ENCODE measurements at regions not wholly inside any gene's neighbourhood (a gene's known extent, or its start where the extent isn't known, plus 50 kb on each side); places are given as distances from the start of the nearest gene placed in this dataset.

DNA sequence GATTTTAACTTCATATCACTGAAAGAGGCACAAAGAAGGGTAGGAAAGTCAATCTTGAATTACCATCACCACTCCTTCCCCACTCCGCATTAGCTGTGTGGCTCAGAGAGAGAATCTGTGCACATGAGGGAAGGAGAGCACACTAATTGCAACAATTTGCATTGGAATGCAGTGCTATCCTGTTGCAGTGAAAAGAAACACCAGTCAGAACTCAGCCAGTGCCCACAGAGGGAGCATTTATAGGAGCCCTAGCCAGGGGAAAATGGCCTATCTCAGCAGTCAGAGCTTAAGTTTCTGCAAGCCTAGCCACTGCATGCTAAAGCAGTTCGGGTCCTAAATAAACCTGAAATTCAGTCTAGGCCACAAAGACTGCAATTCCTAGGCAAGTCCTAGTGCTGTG, 159.4 kb upstream of the AR start:
- H3K9me3 ChIP-seq, result peaks cover 0 to 21% of the 10 kb centered on the region in 2 donors
- TF ChIP-seq POLR2A (IDR thresholded peaks at IDR 0.05) (no peak), POLR2AphosphoS5 (IDR thresholded peaks at IDR 0.05) (no peak)
- TF ChIP-seq, protein P1, sequence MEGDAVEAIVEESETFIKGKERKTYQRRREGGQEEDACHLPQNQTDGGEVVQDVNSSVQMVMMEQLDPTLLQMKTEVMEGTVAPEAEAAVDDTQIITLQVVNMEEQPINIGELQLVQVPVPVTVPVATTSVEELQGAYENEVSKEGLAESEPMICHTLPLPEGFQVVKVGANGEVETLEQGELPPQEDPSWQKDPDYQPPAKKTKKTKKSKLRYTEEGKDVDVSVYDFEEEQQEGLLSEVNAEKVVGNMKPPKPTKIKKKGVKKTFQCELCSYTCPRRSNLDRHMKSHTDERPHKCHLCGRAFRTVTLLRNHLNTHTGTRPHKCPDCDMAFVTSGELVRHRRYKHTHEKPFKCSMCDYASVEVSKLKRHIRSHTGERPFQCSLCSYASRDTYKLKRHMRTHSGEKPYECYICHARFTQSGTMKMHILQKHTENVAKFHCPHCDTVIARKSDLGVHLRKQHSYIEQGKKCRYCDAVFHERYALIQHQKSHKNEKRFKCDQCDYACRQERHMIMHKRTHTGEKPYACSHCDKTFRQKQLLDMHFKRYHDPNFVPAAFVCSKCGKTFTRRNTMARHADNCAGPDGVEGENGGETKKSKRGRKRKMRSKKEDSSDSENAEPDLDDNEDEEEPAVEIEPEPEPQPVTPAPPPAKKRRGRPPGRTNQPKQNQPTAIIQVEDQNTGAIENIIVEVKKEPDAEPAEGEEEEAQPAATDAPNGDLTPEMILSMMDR (IDR thresholded peaks at IDR 0.05), result no peak
- H3K4me3 ChIP-seq, result no peak overlapping the region
- intact Hi-C loops (cut with DNase I; ENCODE audit: low total_unique reads), result no loop called here
- no peak overlapping the region for H3K27ac ChIP-seq
- H3K36me3 ChIP-seq, result no peaks in the 10 kb centered on the region
- no peaks in the 10 kb centered on the region for H3K27me3 ChIP-seq
- no peak for DNase-seq (ENCODE audit: low spot score in 2 of 2)
- H3K4me1 ChIP-seq, result no peaks in the 10 kb centered on the region

DNA sequence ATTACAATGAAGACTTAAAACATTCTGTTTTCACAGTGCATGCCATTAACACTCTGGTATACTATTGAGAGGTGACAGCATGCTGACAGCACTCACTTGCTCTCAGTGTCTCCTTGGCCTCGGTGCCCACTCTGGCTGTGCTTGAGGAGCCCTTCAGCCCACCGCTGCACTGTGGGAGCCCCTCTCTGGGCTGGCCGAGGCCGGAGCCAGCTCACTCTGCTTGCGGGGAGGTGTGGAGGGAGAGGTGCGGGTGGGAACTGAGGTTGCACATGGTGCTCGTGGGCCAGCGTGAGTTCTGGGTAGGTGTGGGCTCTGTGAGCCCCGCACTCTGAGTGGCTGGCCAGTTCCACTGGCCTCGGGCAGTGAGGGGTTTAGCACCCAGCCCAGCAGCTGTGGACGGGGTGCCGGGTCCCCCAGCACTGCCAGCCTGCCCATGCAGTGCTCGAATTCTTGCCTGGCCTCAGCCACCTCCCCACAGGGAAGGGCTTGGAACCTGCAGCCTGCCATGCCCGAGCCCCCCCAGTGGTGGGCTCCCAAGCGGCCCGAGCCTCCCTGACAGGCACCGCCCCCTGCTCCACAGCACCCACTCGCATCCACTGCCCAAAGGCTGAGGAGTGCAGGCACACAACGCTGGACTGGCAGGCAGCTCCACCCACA, 135.3 kb upstream of the AR start:
- H3K4me3 ChIP-seq, result no peak overlapping the region
- no peaks in the 10 kb centered on the region for H3K4me1 ChIP-seq
- no peak overlapping the region for H3K27ac ChIP-seq
- no peak for DNase-seq (ENCODE audit: low spot score in 2 of 2)
- intact Hi-C loops (cut with DNase I; ENCODE audit: low total_unique reads), result no loop called here
- no peaks in the 10 kb centered on the region for H3K36me3 ChIP-seq
- H3K27me3 ChIP-seq, result peaks cover 0 to 15% of the 10 kb centered on the region in 2 donors
- TF ChIP-seq POLR2AphosphoS5 (IDR thresholded peaks at IDR 0.05) (no peak), POLR2A (IDR thresholded peaks at IDR 0.05) (no peak)
- TF ChIP-seq, protein P1 (IDR thresholded peaks at IDR 0.05), result no peak
- H3K9me3 ChIP-seq, result peaks cover 7 to 11% of the 10 kb centered on the region in 2 donors

DNA sequence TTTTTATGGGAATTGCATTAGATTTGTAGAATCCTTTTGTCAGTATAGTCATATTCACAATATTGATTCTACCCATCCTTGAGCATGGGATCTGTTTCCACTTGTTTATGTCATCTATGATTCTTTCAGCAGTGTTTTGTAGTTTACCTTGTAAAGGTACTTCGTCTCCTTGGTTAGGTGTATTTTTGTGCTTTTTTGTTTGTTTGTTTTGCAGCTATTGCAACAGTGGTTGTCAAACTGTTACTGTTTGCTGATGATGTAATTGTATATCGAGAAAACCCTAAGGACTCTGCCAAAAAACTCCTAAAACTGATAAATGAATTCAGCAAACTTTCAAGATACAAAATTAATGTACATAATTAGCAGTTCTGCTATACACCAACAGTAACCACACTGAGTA, 127.9 kb upstream of the AR start:
- H3K27me3 ChIP-seq, result no peaks in the 10 kb centered on the region
- H3K4me3 ChIP-seq, result no peak overlapping the region
- H3K4me1 ChIP-seq, result no peaks in the 10 kb centered on the region
- DNase-seq (ENCODE audit: low spot score in 2 of 2), result no peak
- intact Hi-C loops (cut with DNase I; ENCODE audit: low total_unique reads), result no loop called here
- H3K36me3 ChIP-seq, result no peaks in the 10 kb centered on the region
- H3K9me3 ChIP-seq, result peaks cover 0 to 11% of the 10 kb centered on the region in 2 donors
- TF ChIP-seq, protein P1 (IDR thresholded peaks at IDR 0.05), result no peak
- TF ChIP-seq POLR2A (IDR thresholded peaks at IDR 0.05), result no peak
- H3K27ac ChIP-seq, result no peak overlapping the region

DNA sequence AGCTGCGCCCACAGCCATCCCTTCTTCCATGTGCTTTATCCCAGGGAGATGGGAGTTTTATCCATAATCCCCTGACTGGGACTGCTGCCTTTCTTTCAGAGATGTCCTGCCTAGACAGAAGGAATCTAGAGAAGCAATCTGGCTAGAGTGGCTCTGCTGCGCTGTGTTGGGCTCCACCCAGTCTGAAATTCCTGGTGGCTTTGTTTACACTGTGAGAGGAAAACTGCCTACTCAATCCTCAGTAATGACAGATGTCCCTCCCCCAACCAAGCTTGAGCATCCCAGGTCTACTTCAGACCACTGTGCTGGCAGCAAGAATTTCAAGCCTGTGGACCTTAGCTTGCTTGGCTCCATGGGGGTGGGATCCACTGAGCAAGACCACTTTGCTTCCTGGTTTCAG, 116.9 kb upstream of the AR start:
- Histone ChIP-seq H3K36me3 (no peaks in the 10 kb centered on the region), H3K27me3 (peaks cover 0 to 10% of the 10 kb centered on the region in 2 donors), H3K4me1 (no peaks in the 10 kb centered on the region), H3K4me3 (no peak overlapping the region), H3K27ac (no peak overlapping the region), H3K9me3 (peaks cover 4 to 56% of the 10 kb centered on the region in 2 donors)
- TF ChIP-seq, protein P1 (IDR thresholded peaks at IDR 0.05), result no peak
- TF ChIP-seq POLR2A (IDR thresholded peaks at IDR 0.05), result no peak
- TF ChIP-seq POLR2AphosphoS5 (IDR thresholded peaks at IDR 0.05), result no peak
- intact Hi-C loops (cut with DNase I; ENCODE audit: low total_unique reads), result loop anchor here (10.0 kb wide), 1 partner anchor 122 kb away; no protein-coding TSS in a partner anchor
- no peak for DNase-seq (ENCODE audit: low spot score in 2 of 2)

DNA sequence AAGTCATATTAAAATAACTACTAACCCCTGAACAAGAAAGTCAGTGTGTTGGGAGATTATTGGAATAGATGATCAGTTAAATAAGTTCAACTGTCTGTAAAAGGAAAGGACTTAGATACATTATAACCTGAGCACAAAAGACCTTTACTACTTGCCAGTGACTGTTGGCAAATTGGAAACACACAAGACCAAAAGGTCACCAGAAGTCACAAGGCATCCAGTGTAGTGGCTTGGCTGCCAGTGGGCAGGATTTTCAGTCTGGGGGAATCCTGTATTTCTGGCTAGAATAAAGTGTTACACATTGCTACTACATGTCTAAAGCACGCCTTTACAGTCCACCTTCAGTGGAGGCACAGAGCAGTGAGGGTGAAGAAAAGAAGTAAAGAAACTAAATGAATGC, 108.3 kb upstream of the AR start:
- no peak for DNase-seq (ENCODE audit: low spot score in 2 of 2)
- H3K4me3 ChIP-seq, result no peak overlapping the region
- TF ChIP-seq, protein P1 (IDR thresholded peaks at IDR 0.05), result no peak
- TF ChIP-seq POLR2A (IDR thresholded peaks at IDR 0.05) (no peak), POLR2AphosphoS5 (IDR thresholded peaks at IDR 0.05) (no peak)
- H3K27me3 ChIP-seq, result peaks cover 0 to 9% of the 10 kb centered on the region in 2 donors
- H3K4me1 ChIP-seq, result no peaks in the 10 kb centered on the region
- no peaks in the 10 kb centered on the region for H3K36me3 ChIP-seq
- intact Hi-C loops (cut with DNase I; ENCODE audit: low total_unique reads), result no loop called here
- no peak overlapping the region for H3K27ac ChIP-seq
- no peaks in the 10 kb centered on the region for H3K9me3 ChIP-seq

Measured in breast epithelium (tissue), 4 donors.